ENCODE measurements at regions not wholly inside any gene's neighbourhood (a gene's known extent, or its start where the extent isn't known, plus 50 kb on each side); places are given as distances from the start of the nearest gene placed in this dataset.

- no peak for TF ChIP-seq EZH2phosphoT487 (IDR thresholded peaks at IDR 0.05; ENCODE audit: insufficient read depth, low read depth)
- no peak for TF ChIP-seq EZH2 (IDR thresholded peaks at IDR 0.05; ENCODE audit: insufficient read depth, poor library complexity, severe bottlenecking)
Observed at GRCh38 chr4:31983677-31984076, 1263.5 kb downstream of the PCDH7 start.
